Hepatic stellate cell (primary cell): ENCODE measurements at regions not wholly inside any gene's neighbourhood (a gene's known extent, or its start where the extent isn't known, plus 50 kb on each side); places are given as distances from the start of the nearest gene placed in this dataset.
A peak's percentile ranks its signal among the peaks of the same experiment; 100 is the strongest.
"Not testable (repeated sequence)": the region's sequence is repeated elsewhere in the genome, so short reads cannot be mapped to it uniquely, and the experiment has no call there.

Experiments
- DNase-seq: peaks from one replicate; pipeline ENCODE4 v3.0.0; 2011; ENCODE audit warnings: low spot score

DNA sequence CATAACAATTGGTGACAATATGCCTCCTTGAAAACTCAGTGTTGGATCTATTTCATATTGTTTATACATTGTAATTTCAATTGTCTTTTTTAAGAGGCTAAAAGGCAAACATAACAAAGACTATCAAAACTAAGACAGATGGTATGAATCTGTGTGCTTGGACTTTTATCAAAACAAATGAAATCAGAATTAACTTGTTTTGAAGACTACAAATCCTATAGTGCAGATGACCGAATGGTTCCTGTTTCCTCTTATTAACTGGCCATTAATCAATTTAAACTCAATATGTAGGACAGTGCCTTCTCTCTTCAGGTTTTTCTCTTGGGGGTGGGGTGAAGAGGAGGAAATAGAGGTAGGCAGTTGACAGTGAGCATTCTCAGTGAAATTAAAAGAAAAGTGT, 366.9 kb upstream of the GRAMD2B start:
- DNase-seq = no peak

DNA sequence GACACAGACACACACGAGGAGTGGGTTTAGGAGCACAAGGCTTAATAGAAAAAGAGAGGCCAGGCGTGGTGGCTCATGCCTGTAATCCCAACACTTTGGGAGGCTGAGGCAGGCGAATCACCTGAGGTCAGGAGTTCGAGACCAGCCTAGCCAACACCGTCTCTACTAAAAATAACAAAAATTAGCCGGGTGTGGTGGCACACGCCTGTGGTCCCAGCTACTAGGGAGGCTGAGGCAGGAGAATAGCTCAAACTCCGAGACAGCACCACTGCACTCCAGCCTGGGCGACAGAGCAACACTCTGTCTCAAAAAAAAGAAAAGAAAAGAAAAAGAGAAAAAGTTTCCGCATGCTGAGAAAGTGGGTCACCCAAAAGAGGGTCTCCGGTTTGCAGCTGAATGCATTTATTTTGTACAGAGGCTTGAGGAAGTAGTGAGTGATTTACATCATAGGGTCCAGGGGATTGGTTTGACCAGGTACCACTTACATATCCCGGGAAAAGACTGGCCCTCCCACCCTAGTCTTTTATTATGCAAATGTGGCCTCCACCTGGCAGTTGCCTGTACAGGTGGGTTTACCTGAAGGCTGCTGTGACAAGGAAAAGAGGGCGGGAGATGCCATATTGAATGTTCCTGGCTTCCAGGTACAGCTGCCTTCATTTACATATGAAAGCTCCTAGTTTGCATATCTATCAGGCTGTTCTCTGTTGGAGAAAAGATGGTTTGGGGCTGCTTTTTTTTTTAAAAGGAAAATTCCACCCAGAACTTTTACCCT, 366.2 kb upstream of the GRAMD2B start:
- DNase-seq = no peak

DNA sequence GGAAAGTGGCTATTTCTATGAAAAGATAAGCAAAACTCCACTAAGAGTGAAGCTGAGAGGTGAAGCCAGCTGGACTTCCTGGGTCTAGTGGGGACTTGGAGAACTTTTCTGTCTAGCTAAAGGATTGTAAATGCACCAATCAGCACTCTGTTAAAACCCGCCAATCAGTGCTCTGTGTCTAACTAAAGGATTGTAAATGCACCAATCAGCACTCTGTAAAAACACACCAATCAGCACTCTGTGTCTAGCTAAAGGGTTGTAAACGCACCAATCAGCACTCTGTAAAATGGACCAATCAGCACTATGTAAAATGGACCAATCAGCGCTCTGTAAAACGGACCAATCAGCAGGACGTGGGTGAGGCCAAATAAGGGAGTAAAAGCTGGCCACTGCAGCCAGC, 364.8 kb upstream of the GRAMD2B start:
- not testable (repeated sequence) for DNase-seq

DNA sequence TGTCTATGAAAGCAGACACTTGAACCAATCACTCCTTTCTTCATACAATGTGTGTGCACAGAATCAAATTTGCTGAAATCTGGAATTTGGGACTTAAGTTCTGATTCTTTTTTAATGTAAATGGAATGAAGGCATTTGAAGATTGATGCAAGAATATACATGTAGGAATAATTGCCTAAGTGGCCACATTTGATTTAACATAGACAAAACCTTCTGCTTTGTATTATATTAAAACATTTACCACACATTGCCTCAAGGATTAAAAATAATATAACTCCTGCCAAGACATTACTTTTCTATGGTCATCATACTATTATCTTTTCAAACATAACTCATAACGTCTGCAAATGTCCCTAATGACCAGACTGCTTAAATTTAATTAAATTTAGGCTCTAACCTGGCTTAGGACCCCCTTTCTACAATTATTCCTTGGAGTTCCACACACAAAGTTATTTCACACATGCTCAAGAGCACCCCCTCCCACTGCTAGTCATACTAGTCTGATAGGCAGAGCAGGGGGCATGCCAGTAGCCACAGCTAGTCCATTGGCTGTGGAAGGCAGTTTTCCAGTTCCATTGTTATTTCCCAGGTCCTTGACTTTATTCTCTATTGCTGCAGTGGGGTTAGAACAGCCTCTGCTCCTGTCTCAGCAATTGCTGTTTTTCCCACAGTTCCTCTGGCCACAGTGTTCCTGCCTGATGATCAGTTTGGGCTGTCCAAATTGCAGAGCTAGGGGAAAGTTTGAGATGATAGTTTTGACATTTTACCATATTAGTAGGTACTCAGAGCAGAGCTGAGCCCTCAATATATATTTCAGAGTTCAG, 360.6 kb upstream of the GRAMD2B start:
- DNase-seq = no peak

DNA sequence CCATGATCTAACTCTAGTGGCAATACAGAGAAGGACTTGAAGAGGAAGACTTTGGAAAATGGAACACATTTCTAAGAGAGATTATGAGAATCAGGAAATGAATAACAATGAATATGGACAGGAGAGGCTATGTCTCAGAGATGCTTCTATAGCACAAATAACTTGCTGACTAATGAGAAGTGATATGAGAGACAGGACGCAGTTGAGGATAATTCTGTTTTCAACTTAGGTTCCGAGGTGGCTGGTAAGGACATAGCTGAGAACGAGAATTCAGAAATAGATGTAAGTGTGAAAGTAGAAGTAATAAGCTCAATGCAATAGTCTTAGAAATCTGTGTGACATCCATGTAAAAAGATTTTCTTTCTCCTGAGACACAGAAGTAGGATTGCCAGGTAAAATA, 358.1 kb upstream of the GRAMD2B start:
- no peak for DNase-seq

DNA sequence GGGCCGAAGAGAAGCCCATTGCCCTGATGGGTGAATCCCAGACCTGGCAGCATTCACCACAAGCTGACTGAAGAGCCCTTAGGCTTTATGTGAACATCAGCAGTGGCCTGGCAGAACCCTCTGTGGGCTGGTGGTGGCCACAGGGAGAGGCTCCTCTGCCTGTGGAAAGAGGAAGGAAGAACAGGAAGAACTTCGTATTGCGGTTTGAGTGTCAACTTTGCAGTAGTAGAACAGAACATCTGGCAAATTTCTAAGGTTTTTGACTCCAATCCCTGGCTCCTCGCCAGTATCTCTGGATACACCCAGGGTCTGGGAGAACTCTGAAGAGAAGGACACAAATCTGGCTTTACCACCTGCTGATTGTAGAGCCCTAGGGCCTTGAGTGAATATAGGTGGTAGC, 356.4 kb upstream of the GRAMD2B start:
- DNase-seq = no peak

DNA sequence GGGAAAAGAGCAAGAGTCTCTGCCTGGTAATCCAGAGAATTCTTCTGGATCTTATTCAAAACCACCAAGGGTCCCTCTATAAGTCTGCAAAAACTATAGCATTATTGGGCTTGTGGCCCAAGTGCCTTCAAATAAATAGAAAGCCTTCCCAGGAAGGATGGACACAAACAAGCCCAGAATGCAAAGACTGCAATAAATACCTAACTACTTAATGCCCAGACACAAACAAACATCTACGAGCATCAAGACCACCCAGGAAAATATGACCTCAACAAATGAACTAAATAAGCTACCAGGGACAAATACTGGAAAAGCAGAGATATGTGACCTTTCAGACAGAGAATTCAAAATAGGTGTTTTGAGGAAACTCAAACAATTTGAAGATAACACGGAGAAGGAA, 355.8 kb upstream of the GRAMD2B start:
- no peak for DNase-seq

DNA sequence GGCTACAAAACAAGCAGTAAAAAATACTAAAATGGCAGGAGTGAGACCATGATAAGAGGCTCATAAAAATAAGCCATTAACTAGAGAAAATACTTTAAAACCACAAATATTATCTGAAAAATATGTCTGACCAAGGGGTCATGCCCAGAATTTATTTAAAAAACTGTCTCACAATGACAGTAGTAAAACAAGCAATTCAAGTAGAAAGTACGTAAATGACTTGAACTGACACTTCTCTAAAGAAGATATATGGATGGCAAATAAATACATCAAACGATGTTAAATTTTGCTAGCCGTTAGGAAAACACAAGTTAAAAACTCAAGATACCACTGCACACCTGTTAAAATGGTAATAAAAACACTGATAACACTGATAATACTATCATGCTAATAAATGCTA, 353.9 kb upstream of the GRAMD2B start:
- DNase-seq = no peak

DNA sequence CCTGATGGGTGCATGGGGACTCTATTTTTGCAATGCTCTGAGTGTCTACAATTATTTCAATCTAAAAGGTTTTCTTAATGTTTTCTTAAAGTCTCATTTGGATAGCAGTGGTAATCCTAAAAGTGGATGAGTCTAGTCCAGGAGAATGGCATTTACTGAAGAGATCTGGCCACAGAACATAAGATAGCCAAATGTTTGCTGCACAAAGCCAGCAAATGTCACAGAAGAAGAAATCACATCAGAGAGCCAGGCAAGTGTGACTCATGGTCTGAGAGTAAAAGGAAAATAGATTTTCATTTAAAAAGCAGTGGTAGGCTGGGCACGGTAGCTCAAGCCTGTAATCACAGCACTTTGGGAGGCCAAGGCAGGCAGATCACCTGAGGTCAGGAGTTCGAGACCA, 352.7 kb upstream of the GRAMD2B start:
- DNase-seq = no peak

DNA sequence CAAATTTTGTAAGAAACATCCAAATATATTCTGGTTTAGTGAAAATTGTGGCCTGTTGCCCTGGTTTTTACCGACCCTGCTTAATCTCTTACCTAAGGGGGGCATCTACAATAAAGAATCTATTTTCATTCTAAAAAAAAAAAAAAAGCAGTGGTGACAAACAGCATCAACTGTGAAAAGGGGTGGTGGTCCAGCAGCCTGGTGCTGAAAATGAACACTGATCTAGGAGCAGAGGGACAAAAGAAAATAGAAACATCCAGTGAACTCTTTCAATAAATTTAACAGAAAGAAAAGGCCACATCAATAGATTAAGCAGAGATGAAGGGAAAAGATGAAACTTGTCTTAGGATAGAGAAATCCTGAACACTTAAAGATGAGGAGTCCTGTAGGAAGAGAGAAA, 348.7 kb upstream of the GRAMD2B start:
- no peak for DNase-seq

DNA sequence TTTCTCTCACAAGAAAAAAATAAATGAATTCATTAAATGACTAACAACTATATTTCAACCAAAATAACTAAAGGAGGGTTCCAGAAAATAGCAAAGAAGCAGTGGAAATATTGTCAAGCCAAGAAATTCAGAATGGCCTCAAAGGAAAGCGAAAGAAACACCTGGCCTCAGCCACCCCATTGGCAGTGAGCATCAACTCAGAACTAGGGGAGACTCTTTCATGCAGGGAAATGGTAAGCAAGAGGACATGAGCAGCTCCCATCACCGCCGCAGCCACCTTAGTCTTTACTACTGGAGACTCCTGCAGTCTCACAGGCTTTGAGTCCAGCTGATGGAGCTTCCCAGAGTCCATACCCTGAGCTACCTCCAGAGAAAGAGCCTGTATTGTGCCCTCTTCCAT, 343.9 kb upstream of the GRAMD2B start:
- no peak for DNase-seq

DNA sequence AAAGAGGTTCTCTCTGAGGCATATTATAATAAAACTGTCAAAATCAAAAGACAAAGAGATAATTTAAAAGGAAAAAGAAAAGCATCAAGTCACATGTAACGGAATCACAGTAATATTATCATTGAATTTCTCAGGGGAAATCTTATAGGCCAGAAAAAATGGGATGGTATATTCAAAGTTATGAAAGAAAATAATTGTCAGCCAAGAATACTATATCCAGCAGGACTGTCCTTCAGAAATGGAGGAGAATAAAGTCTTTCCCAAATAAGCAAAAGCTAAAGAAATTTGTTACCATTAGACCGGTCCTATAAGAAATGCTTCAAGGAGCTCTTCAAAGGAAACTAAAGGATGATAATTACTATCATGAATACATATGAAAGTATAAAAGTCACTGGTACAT, 342.0 kb upstream of the GRAMD2B start:
- no peak for DNase-seq

DNA sequence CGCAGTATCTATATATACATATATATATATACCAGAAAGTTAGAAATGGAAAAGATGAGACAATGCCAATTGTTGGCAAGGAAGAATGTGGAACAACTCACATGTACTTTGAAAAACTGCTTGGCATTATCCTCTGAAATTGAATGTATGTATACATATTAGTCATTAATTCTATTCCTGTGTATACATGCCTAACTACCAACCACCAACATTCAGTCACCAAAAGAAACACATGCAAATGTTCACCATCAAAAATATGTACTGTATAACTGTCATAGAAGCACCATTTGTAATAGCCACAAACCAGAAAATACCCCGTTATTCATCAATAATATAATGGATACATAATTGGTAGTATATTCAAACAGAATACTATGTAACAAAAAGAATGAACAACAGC, 330.2 kb upstream of the GRAMD2B start:
- no peak for DNase-seq

DNA sequence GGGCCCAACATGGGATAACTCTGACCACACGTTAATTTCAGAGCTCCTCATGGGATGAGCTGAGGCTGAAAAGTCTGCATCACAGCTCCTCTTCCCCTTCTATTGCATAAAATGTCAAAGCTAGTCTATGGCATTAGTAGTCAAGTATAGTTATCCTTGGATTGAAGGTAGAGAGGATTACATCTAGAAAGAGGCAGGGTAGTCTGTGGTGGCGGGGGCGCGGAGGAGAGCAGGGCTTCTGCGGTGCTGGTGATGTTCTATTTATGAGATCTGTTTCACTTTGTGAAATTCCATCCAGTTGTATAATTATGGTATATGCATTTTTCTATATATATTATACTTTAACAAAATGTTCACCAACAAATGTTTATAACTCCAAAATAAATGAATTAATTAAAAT, 329.5 kb upstream of the GRAMD2B start:
- DNase-seq = no peak

DNA sequence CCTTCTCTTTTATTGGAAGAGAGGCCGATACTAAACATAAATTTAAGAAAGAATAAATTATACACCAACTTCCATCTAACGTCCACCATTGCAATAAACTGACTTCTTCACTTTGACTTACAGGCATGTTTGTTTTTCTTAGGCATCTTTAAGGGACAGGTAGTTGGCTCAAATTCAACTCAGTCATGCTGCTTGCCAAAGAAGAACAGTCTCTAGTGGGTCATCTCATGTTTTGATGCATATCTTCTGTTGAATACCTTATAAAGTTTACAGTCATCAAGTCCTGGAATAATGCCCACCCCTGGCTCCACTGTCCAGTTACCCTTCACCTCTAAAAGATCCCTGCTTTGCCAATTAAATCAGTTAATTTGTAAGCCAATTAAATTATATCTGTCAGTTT, 328.2 kb upstream of the GRAMD2B start:
- no peak for DNase-seq

DNA sequence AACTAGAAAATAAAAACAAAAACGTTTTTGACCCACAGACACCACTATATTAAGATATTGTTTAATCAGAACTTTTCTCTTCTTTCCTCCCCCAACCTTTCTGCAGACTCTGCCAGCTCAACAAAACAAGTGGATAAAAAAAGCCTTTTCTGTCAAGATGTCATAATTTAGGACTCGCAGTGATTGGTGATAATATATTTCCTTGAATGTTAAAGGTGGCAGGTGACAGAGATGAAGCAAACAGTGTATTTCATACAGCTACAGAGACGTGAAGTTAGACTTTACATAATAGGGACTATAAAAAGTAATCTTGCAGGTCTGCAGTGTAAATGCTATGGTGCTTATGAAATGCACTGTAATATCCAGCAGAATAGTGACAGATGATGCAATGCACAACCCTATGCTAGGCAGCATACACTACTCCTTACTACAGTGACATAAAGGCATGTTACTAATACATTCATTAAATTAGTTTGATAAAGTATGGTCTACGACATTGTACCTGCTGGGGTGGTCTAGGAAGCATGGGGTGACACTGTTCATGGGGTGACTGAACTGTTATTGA, 326.7 kb upstream of the GRAMD2B start:
- no peak for DNase-seq

DNA sequence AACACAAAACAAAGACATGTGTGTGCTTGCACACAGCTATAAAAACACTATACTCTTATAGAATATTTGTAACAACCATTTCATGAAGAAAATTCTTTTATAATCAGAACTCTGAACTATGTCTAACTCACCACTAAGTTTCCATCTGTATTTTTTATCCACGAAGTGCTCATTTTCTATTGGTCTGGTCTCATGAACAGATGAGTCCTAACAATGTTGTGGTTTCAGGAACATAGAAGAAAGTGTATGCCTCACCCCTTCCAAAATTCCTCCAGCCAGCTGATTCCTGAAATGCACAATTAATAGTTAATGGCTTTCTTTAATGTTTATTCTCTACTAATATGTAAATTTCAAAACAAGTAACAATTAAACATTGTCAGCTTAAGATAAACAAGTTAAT, 325.3 kb upstream of the GRAMD2B start:
- DNase-seq = no peak

DNA sequence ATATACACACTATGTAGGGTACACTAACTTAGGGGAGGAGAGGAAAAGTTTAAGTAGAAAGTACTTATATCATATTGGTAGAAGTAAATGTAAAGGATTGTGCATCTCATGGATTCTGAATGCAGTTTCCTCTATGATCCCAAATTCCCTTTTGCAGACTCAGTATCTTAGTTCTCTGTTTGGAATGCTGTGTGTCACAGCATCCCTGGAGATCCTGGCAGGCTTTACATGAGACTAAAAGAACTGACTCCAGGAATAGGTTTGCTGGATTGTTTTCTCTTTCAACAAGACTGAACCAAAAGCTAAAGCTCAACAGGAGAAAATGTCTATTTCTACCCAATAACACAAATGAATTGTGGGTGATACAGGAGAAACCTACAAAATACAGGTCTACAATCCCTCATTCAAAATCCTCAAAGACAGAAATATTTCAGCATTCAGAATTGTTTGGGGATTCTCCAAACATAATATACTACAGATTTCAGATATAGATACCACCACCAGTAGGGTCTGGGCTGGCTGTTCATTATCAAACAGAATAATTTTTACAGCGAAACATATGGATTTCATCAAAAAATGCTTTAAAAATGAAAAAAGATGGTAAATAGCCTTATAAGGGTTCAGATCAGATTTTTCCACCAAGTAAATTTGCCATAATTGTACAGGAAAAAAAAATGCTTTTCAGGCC, 324.7 kb upstream of the GRAMD2B start:
- peak; percentile 16 for DNase-seq

DNA sequence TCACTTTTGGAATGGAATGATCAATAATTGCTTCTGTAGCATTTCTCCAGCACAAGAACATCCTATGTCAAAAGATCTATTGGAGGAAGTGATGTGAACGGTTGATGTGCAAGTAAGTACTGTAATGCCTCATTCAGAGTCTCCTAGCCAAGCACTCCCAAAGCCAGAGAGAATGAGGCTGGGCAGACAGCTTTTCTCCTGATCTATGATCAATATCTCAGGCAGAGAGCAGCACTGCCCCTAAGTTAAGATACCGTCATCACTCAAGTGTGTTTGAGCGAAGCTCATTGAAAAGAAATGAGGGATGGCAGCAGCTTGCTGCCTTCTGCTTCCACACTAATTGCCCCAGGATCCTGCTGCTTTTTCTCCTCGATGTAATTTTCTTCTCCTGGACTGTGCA, 324.1 kb upstream of the GRAMD2B start:
- no peak for DNase-seq

DNA sequence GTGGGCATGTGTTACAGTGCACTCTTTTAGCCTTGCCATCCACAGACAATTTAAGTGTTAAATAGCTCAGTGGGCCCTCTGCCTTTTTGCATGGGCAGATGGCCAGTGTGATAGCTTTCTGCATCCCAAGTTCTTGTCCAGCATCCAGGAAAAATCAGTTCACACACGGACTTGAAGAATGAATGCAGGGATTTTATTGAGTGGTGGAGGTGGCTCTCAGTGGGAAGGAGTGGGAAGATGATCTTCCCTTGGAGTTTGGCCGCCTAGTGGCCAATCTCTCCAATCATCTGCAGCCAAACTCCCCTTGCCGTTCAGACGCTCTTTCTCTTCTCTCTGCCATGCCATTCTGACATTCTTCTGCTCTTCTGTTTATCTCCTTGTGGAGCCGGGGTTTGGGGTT, 322.4 kb upstream of the GRAMD2B start:
- no peak for DNase-seq

DNA sequence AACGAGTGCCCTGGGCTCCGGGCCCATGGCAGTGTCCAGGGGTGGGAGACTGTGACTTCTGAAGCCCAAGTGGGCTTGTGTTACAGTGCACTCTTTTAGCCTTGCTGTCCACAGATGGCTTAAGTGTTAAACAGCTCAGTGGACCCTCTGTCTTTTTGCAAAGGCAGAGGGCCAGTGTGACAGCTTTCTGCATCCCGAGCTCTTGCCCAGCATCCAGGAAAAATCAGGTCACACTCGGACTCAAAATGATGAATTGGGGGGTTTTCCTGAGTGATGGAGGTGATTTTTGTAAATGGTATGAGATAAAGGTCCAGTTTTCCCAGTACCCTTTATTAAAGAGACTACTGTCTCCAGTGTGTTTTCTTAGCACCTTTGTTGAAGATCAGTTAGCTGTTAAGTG, 321.3 kb upstream of the GRAMD2B start:
- no peak for DNase-seq

DNA sequence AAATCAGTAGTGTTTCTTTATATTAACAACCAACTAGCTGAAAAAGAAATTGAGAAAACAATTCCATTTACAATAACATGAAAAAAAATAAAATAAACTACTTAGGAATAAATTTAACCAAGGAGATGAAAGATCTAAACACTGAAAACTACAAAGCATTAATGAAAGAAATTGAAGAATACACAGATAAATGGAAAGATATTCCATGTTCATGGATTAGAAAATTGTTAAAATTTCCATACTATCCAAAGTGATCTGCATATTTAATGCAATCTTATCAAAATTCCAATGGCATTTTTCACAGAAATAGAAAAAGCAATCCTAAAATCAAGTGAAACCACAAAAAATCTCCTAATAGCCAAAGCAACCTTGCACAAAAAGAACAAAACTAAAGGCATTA, 320.2 kb upstream of the GRAMD2B start:
- DNase-seq = no peak

DNA sequence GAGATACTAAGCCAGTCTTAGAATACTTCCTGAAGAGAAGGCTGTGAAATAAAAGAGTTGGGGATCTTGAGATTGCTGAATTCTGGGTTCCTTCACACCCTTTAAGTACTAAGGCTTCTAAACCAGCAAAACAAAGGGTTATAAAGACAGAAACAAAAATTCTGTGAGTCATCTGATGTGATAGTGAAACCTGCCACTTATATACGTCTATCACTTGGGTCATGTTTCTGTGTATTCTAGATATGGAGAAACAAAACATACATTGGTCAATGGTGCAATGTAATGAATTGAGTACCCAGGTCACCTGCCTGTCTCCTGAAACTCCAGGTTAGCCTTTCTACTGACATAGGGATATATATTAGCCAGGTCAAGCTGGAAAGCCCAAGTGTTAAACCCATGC, 319.3 kb upstream of the GRAMD2B start:
- no peak for DNase-seq
